SU-DHL-6 (cell line): ENCODE measurements at regions not wholly inside any gene's neighbourhood (a gene's known extent, or its start where the extent isn't known, plus 50 kb on each side); places are given as distances from the start of the nearest gene placed in this dataset.

ENCODE experiments used
- EZH2phosphoT487 ChIP-seq: fragments of 200-600 bp; sonication (generic), shearing (Covaris generic); conservative IDR thresholded peaks from 2 replicates; pipeline ENCODE4 v1.6.1; 2018; ENCODE audit warnings: mild to moderate bottlenecking, antibody characterized with exemption, low read length, moderate library complexity, mixed read lengths
- TF ChIP-seq, protein P1 (sequence below): fragments of 200-600 bp; sonication (generic); IDR thresholded peaks from one replicate; pipeline ENCODE4 v1.5.1; 2017; ENCODE audit warnings: antibody characterized with exemption, mild to moderate bottlenecking, low read length, moderate library complexity; ENCODE audit not compliant: insufficient read depth, poor library complexity, severe bottlenecking

GRCh38 chr3:41064070-41064469, 135.2 kb upstream of the CTNNB1 start:
- TF ChIP-seq, protein P1, sequence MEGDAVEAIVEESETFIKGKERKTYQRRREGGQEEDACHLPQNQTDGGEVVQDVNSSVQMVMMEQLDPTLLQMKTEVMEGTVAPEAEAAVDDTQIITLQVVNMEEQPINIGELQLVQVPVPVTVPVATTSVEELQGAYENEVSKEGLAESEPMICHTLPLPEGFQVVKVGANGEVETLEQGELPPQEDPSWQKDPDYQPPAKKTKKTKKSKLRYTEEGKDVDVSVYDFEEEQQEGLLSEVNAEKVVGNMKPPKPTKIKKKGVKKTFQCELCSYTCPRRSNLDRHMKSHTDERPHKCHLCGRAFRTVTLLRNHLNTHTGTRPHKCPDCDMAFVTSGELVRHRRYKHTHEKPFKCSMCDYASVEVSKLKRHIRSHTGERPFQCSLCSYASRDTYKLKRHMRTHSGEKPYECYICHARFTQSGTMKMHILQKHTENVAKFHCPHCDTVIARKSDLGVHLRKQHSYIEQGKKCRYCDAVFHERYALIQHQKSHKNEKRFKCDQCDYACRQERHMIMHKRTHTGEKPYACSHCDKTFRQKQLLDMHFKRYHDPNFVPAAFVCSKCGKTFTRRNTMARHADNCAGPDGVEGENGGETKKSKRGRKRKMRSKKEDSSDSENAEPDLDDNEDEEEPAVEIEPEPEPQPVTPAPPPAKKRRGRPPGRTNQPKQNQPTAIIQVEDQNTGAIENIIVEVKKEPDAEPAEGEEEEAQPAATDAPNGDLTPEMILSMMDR = no peak
- no peak for TF ChIP-seq EZH2phosphoT487
